ENCODE measurements at regions not wholly inside any gene's neighbourhood (a gene's known extent, or its start where the extent isn't known, plus 50 kb on each side); places are given as distances from the start of the nearest gene placed in this dataset.

- DNase-seq (ENCODE audit: extremely low read depth, low read depth), result no peak
- TF ChIP-seq, protein P1, sequence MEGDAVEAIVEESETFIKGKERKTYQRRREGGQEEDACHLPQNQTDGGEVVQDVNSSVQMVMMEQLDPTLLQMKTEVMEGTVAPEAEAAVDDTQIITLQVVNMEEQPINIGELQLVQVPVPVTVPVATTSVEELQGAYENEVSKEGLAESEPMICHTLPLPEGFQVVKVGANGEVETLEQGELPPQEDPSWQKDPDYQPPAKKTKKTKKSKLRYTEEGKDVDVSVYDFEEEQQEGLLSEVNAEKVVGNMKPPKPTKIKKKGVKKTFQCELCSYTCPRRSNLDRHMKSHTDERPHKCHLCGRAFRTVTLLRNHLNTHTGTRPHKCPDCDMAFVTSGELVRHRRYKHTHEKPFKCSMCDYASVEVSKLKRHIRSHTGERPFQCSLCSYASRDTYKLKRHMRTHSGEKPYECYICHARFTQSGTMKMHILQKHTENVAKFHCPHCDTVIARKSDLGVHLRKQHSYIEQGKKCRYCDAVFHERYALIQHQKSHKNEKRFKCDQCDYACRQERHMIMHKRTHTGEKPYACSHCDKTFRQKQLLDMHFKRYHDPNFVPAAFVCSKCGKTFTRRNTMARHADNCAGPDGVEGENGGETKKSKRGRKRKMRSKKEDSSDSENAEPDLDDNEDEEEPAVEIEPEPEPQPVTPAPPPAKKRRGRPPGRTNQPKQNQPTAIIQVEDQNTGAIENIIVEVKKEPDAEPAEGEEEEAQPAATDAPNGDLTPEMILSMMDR (IDR thresholded peaks at IDR 0.05; ENCODE audit: low read depth, low read length, missing control alignments), result no peak
- no peak overlapping the region for H3K4me3 ChIP-seq (replicated peaks; ENCODE audit: low read depth, low read length)
These were observed 744.5 kb downstream of the QKI start for GRCh38 chr6:164159061-164159460.

- DNase-seq (ENCODE audit: extremely low read depth, low read depth), result no peak
- TF ChIP-seq, protein P1 (IDR thresholded peaks at IDR 0.05; ENCODE audit: low read depth, low read length, missing control alignments), result no peak
- no peak overlapping the region for H3K4me3 ChIP-seq (replicated peaks; ENCODE audit: low read depth, low read length)
These were observed 740.1 kb downstream of the QKI start for GRCh38 chr6:164154588-164154987.

GRCh38 chr6:164152611-164153010 is 738.1 kb downstream of the QKI start:
- TF ChIP-seq, protein P1 (IDR thresholded peaks at IDR 0.05; ENCODE audit: low read depth, low read length, missing control alignments), result no peak
- H3K4me3 ChIP-seq (replicated peaks; ENCODE audit: low read depth, low read length), result no peak overlapping the region
- DNase-seq (ENCODE audit: extremely low read depth, low read depth), result no peak

- DNase-seq (ENCODE audit: extremely low read depth, low read depth), result no peak
- H3K4me3 ChIP-seq (replicated peaks; ENCODE audit: low read depth, low read length), result no peak overlapping the region
- TF ChIP-seq, protein P1 (IDR thresholded peaks at IDR 0.05; ENCODE audit: low read depth, low read length, missing control alignments), result no peak
These were observed 736.9 kb downstream of the QKI start for GRCh38 chr6:164151161-164152120.

DNA sequence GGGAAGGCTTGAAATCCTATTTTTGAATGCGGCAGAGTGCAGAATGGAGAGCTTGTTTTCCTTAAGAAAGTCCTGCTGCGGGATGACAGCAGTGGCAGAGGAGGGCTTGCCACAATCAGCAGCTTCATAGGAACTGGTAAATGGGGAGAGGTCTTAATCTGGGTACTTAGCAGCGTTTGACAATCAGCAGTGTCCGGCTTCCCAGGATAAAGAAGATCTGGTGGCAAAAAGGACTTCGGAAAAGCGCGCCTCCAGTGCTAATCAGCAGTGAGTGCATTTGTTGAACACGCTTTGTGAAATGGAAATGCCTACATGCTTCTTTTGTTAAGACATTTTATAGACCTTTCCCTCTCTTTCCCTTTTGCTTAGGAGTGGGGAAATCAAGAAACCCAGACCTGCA is 735.7 kb downstream of the QKI start:
- no peak overlapping the region for H3K4me3 ChIP-seq (replicated peaks; ENCODE audit: low read depth, low read length)
- TF ChIP-seq, protein P1 (IDR thresholded peaks at IDR 0.05; ENCODE audit: low read depth, low read length, missing control alignments), result no peak
- no peak for DNase-seq (ENCODE audit: extremely low read depth, low read depth)

DNA sequence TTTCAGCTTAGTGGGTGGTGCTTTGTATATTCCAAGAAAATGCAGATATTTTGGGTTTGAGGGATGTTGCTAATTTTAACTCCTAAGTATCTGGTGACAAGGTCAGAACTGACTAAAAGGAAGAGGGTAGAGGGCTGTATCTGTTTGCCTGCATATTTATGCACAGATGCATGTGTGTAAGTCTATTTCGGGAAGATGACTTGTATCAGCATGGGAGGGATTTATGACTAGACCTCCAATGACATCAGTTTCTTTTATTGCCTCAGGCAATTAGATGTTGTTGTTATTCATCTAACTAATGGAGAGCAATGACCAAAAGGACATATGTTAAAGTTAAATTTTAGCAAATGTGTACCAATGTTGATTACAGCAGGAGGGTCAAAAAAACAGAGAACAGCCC is 734.3 kb downstream of the QKI start:
- H3K4me3 ChIP-seq (replicated peaks; ENCODE audit: low read depth, low read length), result no peak overlapping the region
- TF ChIP-seq, protein P1 (IDR thresholded peaks at IDR 0.05; ENCODE audit: low read depth, low read length, missing control alignments), result no peak
- DNase-seq (ENCODE audit: extremely low read depth, low read depth), result no peak

All from HFF-Myc (cell line).